ENCODE measurements at regions not wholly inside any gene's neighbourhood (a gene's known extent, or its start where the extent isn't known, plus 50 kb on each side); places are given as distances from the start of the nearest gene placed in this dataset.
"Not testable (repeated sequence)": the region's sequence is repeated elsewhere in the genome, so short reads cannot be mapped to it uniquely, and the experiment has no call there.

GRCh38 chr14:71623939-71624338, 308.3 kb upstream of the RGS6 start:
- DNase-seq (ENCODE audit: low read depth), result no peak
- no peak overlapping the region for H3K4me3 ChIP-seq (ENCODE audit: low read length)
- TF ChIP-seq CTCF (conservative IDR thresholded peaks at IDR 0.05; ENCODE audit: low read length), result no peak

DNA sequence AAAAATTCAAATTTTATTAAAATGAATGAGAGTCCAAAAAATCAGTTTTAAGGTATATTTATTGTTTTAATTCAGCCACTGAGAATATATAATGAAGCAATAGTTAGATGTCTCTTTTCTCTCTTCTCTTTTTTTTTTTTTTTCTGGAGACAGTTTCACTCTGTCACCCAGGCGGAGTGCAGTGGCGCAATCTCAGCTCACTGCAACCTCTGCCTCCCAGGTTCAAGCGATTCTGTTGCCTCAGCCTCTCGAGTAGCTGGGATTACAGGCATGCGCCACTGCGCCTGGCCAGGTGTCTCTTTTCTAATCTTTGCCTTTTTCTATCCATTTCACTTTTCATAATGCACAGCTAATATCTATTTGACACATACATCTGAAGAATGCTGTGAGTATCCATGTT, 307.1 kb upstream of the RGS6 start:
- no peak overlapping the region for H3K4me3 ChIP-seq (ENCODE audit: low read length)
- DNase-seq (ENCODE audit: low read depth), result no peak
- no peak for TF ChIP-seq CTCF (conservative IDR thresholded peaks at IDR 0.05; ENCODE audit: low read length)

GRCh38 chr14:71625891-71626701, 306.1 kb upstream of the RGS6 start:
- TF ChIP-seq CTCF (conservative IDR thresholded peaks at IDR 0.05; ENCODE audit: low read length), result no peak

GRCh38 chr14:71628433-71628832, 303.8 kb upstream of the RGS6 start:
- TF ChIP-seq CTCF (conservative IDR thresholded peaks at IDR 0.05; ENCODE audit: low read length), result no peak
- H3K4me3 ChIP-seq (ENCODE audit: low read length), result no peak overlapping the region
- DNase-seq (ENCODE audit: low read depth), result no peak

More at GRCh38 chr14:71625891-71626701, 306.1 kb upstream of the RGS6 start:
- DNase-seq (ENCODE audit: low read depth), result peak; percentile 14
- no peak overlapping the region for H3K4me3 ChIP-seq (ENCODE audit: low read length)

- DNase-seq (ENCODE audit: low read depth), result no peak
- no peak for TF ChIP-seq CTCF (conservative IDR thresholded peaks at IDR 0.05; ENCODE audit: low read length)
- no peak overlapping the region for H3K4me3 ChIP-seq (ENCODE audit: low read length)
Observed at GRCh38 chr14:71629250-71629649, 303.0 kb upstream of the RGS6 start.

GRCh38 chr14:71629765-71630492, 302.3 kb upstream of the RGS6 start:
- H3K4me3 ChIP-seq (ENCODE audit: low read length), result no peak overlapping the region
- no peak for TF ChIP-seq CTCF (conservative IDR thresholded peaks at IDR 0.05; ENCODE audit: low read length)
- peak; percentile 43 for DNase-seq (ENCODE audit: low read depth)

DNA sequence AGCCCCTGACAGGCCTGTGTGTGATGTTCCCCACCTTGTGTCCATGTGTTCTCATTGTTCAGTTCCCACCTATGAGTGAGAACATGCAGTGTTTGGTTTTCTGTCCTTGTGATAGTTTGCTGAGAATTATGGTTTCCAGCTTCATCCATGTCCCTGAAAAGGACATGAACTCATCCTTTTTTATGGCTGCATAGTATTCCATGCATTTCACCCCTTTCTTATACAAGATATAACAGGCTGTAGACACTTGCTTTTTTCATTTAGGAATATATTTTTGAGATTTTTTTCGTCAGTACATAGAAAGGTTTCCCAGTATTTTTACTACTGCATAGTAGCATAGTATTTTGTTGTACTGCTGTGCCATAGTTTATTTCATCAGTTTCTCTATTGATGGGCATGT, 301.2 kb upstream of the RGS6 start:
- not testable (repeated sequence) for H3K4me3 ChIP-seq (ENCODE audit: low read length); DNase-seq (ENCODE audit: low read depth)
